ENCODE measurements at regions not wholly inside any gene's neighbourhood (a gene's known extent, or its start where the extent isn't known, plus 50 kb on each side); places are given as distances from the start of the nearest gene placed in this dataset.
"Not testable (repeated sequence)": the region's sequence is repeated elsewhere in the genome, so short reads cannot be mapped to it uniquely, and the experiment has no call there.

GRCh38 chrX:140065961-140066662 is 100.8 kb upstream of the CXorf66 start:
- DNase-seq (ENCODE audit: low spot score): no peak

- no peak for DNase-seq (ENCODE audit: low spot score)
These were observed 99.7 kb upstream of the CXorf66 start for GRCh38 chrX:140064993-140065392.

GRCh38 chrX:140057001-140057411 is 91.7 kb upstream of the CXorf66 start:
- DNase-seq (ENCODE audit: low spot score): peak; percentile 85

GRCh38 chrX:140053846-140054245 is 88.5 kb upstream of the CXorf66 start:
- no peak for DNase-seq (ENCODE audit: low spot score)

GRCh38 chrX:140050906-140051305 is 85.6 kb upstream of the CXorf66 start:
- DNase-seq (ENCODE audit: low spot score): peak; percentile 16

- DNase-seq (ENCODE audit: low spot score): no peak
These were observed 75.1 kb upstream of the CXorf66 start for GRCh38 chrX:140040386-140040785.

GRCh38 chrX:140038842-140039241 is 73.5 kb upstream of the CXorf66 start:
- no peak for DNase-seq (ENCODE audit: low spot score)

GRCh38 chrX:140034916-140035315 is 69.6 kb upstream of the CXorf66 start:
- DNase-seq (ENCODE audit: low spot score): no peak

- DNase-seq (ENCODE audit: low spot score): no peak
These were observed 57.2 kb upstream of the CXorf66 start for GRCh38 chrX:140022482-140022881.

- DNase-seq (ENCODE audit: low spot score): not testable (repeated sequence)
These were observed 53.8 kb upstream of the CXorf66 start for GRCh38 chrX:140019134-140019533.
